Loucy (cell line): ENCODE measurements at regions not wholly inside any gene's neighbourhood (a gene's known extent, or its start where the extent isn't known, plus 50 kb on each side); places are given as distances from the start of the nearest gene placed in this dataset.

Experiments used
- CTCF ChIP-seq: fragments of 200-600 bp; sonication (generic); conservative IDR thresholded peaks from 2 replicates; pipeline ENCODE4 v1.5.1; 2014; ENCODE audit warnings: mild to moderate bottlenecking, antibody characterized with exemption, low read length
- EZH2phosphoT487 ChIP-seq: fragments of 200-600 bp; IDR thresholded peaks from 2 replicates; pipeline ENCODE4 v1.6.1; 2018; ENCODE audit warnings: antibody characterized with exemption, mild to moderate bottlenecking, moderate library complexity, borderline replicate concordance

GRCh38 chr21:32918478-32919120, 107.1 kb upstream of the OLIG2 start:
- TF ChIP-seq CTCF (no peak), EZH2phosphoT487 (no peak)
